ENCODE measurements at regions not wholly inside any gene's neighbourhood (a gene's known extent, or its start where the extent isn't known, plus 50 kb on each side); places are given as distances from the start of the nearest gene placed in this dataset.

- H3K4me1 ChIP-seq (ENCODE audit: insufficient read depth, poor library complexity, severe bottlenecking): no peaks in the 10 kb centered on the region
- DNase-seq (ENCODE audit: low spot score) (no peak), ATAC-seq (ENCODE audit: low read depth) (peak; percentile 56; the same call in 1 of the 3 replicates)
- no peaks in the 10 kb centered on the region for H3K9me3 ChIP-seq (ENCODE audit: severe bottlenecking)
- H3K36me3 ChIP-seq (ENCODE audit: low read depth): no peaks in the 10 kb centered on the region
- no peak overlapping the region for H3K4me3 ChIP-seq (ENCODE audit: severe bottlenecking)
- TF ChIP-seq CTCF (IDR thresholded peaks at IDR 0.05; ENCODE audit: poor library complexity, severe bottlenecking): no peak
- H3K27me3 ChIP-seq (ENCODE audit: insufficient read depth, poor library complexity, severe bottlenecking): no peaks in the 10 kb centered on the region
- no peak overlapping the region for H3K27ac ChIP-seq (ENCODE audit: poor library complexity, severe bottlenecking)
Measured at GRCh38 chr6:142635130-142635529, 309.8 kb downstream of the HIVEP2 start.

GRCh38 chr6:142637624-142638351 lies 307.2 kb downstream of the HIVEP2 start:
- ATAC-seq (ENCODE audit: low read depth) (no peak), DNase-seq (ENCODE audit: low spot score) (no peak)
- H3K9me3 ChIP-seq (ENCODE audit: severe bottlenecking): no peaks in the 10 kb centered on the region
- no peak for TF ChIP-seq CTCF (IDR thresholded peaks at IDR 0.05; ENCODE audit: poor library complexity, severe bottlenecking)
- H3K36me3 ChIP-seq (ENCODE audit: low read depth): no peaks in the 10 kb centered on the region
- H3K27me3 ChIP-seq (ENCODE audit: insufficient read depth, poor library complexity, severe bottlenecking): no peaks in the 10 kb centered on the region
- H3K4me1 ChIP-seq (ENCODE audit: insufficient read depth, poor library complexity, severe bottlenecking): no peaks in the 10 kb centered on the region
- no peak overlapping the region for H3K27ac ChIP-seq (ENCODE audit: poor library complexity, severe bottlenecking)
- no peak overlapping the region for H3K4me3 ChIP-seq (ENCODE audit: severe bottlenecking)

DNA sequence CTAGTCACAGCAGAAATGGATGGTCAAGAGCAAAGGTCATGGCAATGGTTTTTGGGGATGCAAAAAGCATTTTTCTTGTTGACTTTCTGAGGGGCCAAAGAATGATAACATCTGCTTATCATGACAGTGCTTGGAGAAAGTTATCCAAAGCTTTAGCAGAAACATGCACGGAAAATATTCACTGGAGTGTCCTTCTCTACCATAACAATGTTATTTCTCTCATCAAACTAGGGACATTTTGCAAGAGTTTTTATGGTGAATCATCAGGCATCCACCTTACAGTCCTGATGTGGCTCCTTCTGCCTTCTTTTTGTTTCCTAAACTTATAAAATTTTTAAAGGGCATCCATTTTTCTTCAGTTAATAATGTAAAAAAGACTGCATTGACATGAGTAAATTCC lies 302.3 kb downstream of the HIVEP2 start:
- no peak for TF ChIP-seq CTCF (IDR thresholded peaks at IDR 0.05; ENCODE audit: poor library complexity, severe bottlenecking)
- no peaks in the 10 kb centered on the region for H3K4me1 ChIP-seq (ENCODE audit: insufficient read depth, poor library complexity, severe bottlenecking)
- no peak overlapping the region for H3K4me3 ChIP-seq (ENCODE audit: severe bottlenecking)
- no peak overlapping the region for H3K27ac ChIP-seq (ENCODE audit: poor library complexity, severe bottlenecking)
- DNase-seq (ENCODE audit: low spot score) (no peak), ATAC-seq (ENCODE audit: low read depth) (no peak)
- H3K27me3 ChIP-seq (ENCODE audit: insufficient read depth, poor library complexity, severe bottlenecking): no peaks in the 10 kb centered on the region
- no peaks in the 10 kb centered on the region for H3K36me3 ChIP-seq (ENCODE audit: low read depth)
- H3K9me3 ChIP-seq (ENCODE audit: severe bottlenecking): no peaks in the 10 kb centered on the region

- DNase-seq (ENCODE audit: low spot score) (no peak), ATAC-seq (ENCODE audit: low read depth) (no peak)
- no peak for TF ChIP-seq CTCF (IDR thresholded peaks at IDR 0.05; ENCODE audit: poor library complexity, severe bottlenecking)
- Histone ChIP-seq H3K27me3 (ENCODE audit: insufficient read depth, poor library complexity, severe bottlenecking) (no peaks in the 10 kb centered on the region), H3K27ac (ENCODE audit: poor library complexity, severe bottlenecking) (no peak overlapping the region), H3K4me3 (ENCODE audit: severe bottlenecking) (no peak overlapping the region), H3K4me1 (ENCODE audit: insufficient read depth, poor library complexity, severe bottlenecking) (no peaks in the 10 kb centered on the region), H3K9me3 (ENCODE audit: severe bottlenecking) (no peaks in the 10 kb centered on the region), H3K36me3 (ENCODE audit: low read depth) (no peaks in the 10 kb centered on the region)
Measured at GRCh38 chr6:142644866-142645265, 300.1 kb downstream of the HIVEP2 start.

DNA sequence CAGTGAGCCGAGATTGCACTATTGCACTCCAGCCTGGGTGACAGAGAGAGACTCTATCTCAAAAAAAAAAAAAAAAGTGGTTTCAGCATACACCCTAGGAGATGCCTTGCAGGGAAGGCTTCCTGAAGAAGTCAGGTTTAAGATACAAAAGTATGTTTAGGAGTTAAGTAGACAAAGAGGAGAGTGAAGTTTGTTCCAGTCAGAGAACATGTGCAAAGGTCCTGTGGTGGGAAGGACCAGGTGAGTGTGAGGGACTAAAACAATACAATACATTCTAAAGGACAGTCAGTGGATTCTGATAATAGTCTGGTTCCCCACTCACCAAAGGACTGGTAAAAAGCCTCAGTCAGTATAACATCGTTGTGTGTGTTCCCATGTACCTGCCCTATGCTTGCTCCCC lies 299.3 kb downstream of the HIVEP2 start:
- Histone ChIP-seq H3K9me3 (ENCODE audit: severe bottlenecking) (no peaks in the 10 kb centered on the region), H3K36me3 (ENCODE audit: low read depth) (no peaks in the 10 kb centered on the region), H3K27me3 (ENCODE audit: insufficient read depth, poor library complexity, severe bottlenecking) (no peaks in the 10 kb centered on the region), H3K4me3 (ENCODE audit: severe bottlenecking) (no peak overlapping the region), H3K27ac (ENCODE audit: poor library complexity, severe bottlenecking) (no peak overlapping the region), H3K4me1 (ENCODE audit: insufficient read depth, poor library complexity, severe bottlenecking) (no peaks in the 10 kb centered on the region)
- no peak for ATAC-seq (ENCODE audit: low read depth)
- no peak for DNase-seq (ENCODE audit: low spot score)
- no peak for TF ChIP-seq CTCF (IDR thresholded peaks at IDR 0.05; ENCODE audit: poor library complexity, severe bottlenecking)
